C4-2B (cell line): ENCODE measurements at regions not wholly inside any gene's neighbourhood (a gene's known extent, or its start where the extent isn't known, plus 50 kb on each side); places are given as distances from the start of the nearest gene placed in this dataset.

ENCODE experiments used
- ZFX ChIP-seq: fragments of 450-650 bp; IDR thresholded peaks from 2 replicates; pipeline ENCODE4 v1.6.1; 2017
- TF ChIP-seq, protein P1 (sequence below): fragments of 450-650 bp; conservative IDR thresholded peaks from 2 replicates; pipeline ENCODE4 v1.5.1; 2017; ENCODE audit warnings: mild to moderate bottlenecking

DNA sequence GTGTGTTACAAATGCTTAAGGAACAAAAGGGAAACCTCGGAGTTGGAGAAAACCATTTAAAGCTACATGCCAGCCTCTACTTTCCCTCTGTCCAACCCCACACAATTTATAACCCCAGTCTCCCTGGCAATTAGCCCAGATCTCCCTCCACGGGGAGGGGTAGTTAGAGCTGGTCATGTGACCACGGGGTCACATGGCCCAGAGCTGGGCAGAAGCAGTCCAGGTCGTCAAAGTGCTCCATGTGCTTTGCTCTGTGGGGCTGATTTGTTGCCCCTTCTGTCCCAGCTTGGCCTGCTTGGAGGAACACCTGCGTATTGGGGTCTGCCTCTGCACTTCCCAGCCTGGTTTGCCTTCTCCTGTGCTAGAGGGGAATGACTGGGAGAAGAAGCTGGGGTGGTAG, 219.1 kb downstream of the RBM19 start:
- TF ChIP-seq, protein P1, sequence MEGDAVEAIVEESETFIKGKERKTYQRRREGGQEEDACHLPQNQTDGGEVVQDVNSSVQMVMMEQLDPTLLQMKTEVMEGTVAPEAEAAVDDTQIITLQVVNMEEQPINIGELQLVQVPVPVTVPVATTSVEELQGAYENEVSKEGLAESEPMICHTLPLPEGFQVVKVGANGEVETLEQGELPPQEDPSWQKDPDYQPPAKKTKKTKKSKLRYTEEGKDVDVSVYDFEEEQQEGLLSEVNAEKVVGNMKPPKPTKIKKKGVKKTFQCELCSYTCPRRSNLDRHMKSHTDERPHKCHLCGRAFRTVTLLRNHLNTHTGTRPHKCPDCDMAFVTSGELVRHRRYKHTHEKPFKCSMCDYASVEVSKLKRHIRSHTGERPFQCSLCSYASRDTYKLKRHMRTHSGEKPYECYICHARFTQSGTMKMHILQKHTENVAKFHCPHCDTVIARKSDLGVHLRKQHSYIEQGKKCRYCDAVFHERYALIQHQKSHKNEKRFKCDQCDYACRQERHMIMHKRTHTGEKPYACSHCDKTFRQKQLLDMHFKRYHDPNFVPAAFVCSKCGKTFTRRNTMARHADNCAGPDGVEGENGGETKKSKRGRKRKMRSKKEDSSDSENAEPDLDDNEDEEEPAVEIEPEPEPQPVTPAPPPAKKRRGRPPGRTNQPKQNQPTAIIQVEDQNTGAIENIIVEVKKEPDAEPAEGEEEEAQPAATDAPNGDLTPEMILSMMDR = no peak
- TF ChIP-seq ZFX = no peak
